Right cardiac atrium (tissue), 5 donors: ENCODE measurements at regions not wholly inside any gene's neighbourhood (a gene's known extent, or its start where the extent isn't known, plus 50 kb on each side); places are given as distances from the start of the nearest gene placed in this dataset.

Experiments used
- ATAC-seq, 2 donors: fragments of 200-7000 bp; cut with Tn5 transposase; one replicate each; pipeline versions ENCODE4 v1.8.0 to v1.9.1; 2020; ENCODE audit warnings: moderate library complexity in 2 of 2, mild to moderate bottlenecking in 1 of 2
- DNase-seq, 3 donors: peaks; one replicate each; pipeline ENCODE4 v3.0.0-alpha.2; 2020
- H3K27ac ChIP-seq: one replicate; pipeline ENCODE4 v1.5.1; 2013; ENCODE audit warnings: mild to moderate bottlenecking, low read length, control low read depth, moderate library complexity
- H3K27me3 ChIP-seq: one replicate; pipeline ENCODE4 v1.6.1; 2013; ENCODE audit not compliant: control insufficient read depth, insufficient read depth
- H3K4me1 ChIP-seq: one replicate; pipeline ENCODE4 v1.6.1; 2013; ENCODE audit warnings: low read length; ENCODE audit not compliant: control insufficient read depth, insufficient read depth
- H3K4me3 ChIP-seq: one replicate; pipeline ENCODE4 v1.5.1; 2013; ENCODE audit warnings: low read length, control low read depth
- H3K9me3 ChIP-seq: one replicate; pipeline ENCODE4 v1.6.1; 2013; ENCODE audit warnings: low read length; ENCODE audit not compliant: control insufficient read depth
- WGBS: extraction: QIAGEN DNeasy Blood & Tissue Kit; methylation state at CpG from one replicate; pipeline ENCODE4 v1.1.7; 2013; 5-methylcytosine and 5-hydroxymethylcytosine counted together
- intact Hi-C, 4 donors: fragments of 100-400 bp; cut with DNase I; formaldehyde crosslinking; loops; one replicate each; pipeline versions ENCODE4 v1.11.0 to v1.14.0; 2022 to 2023
- donor health status: healthy with polysubstance abuse.
- donor health status: DM: no; HTN: yes; CAD: no.
- donor health status: DM: no; HTN: no; CAD: no.
- donor health status: DM: no; HTN: yes; CAD: no; lungs with severe emphysema.
- donor health status: DM: yes; HTN: yes; CAD: no.

DNA sequence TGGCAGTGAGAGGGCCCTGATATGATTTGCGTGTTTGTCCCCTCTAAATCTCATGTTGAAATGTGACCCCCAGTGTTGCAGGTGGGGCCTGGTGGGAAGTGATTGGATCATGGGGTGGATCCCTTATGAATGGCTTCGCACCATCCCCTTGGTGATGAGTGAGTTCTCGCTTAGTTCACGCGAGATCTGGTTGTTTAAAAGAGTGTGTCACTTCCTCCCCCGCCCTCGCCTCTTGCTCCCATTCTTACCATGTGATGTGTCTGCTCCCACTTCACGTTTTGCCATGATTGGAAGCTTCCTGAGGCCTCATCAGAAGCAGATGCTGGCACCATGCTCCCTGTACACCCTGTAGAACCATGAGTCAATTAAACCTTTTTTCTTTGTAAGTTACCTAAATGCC lies 319.9 kb upstream of the ID2 start:
- no peak overlapping the region for H3K4me3 ChIP-seq
- intact Hi-C loops = no loop called here
- no peaks in the 10 kb centered on the region for H3K4me1 ChIP-seq
- ATAC-seq (no peak), DNase-seq (no peak)
- no peak overlapping the region for H3K27ac ChIP-seq
- WGBS = 94% methylated on average over 8 of the region's 8 CpGs
- no peaks in the 10 kb centered on the region for H3K27me3 ChIP-seq
- no peaks in the 10 kb centered on the region for H3K9me3 ChIP-seq

DNA sequence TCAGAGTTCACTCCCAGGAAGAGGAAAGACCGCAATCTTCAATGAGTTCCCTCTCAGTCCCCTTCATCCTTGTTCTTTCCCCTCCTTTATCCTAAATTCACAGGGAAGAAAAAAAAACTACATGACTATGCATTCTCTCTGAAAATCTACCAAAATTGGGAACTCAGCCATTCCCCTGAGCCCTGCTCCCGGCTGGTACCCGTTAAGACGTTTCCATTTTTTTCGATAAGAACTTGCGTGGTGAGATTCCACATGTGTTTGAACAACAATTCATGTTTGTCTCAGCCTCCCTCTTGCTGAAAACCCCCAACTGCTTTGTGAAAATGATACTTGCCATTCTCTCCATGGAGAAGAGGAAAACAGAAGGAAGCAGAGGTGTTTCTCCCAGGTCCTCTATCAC lies 318.7 kb upstream of the ID2 start:
- Histone ChIP-seq H3K27me3 (no peaks in the 10 kb centered on the region), H3K4me1 (no peaks in the 10 kb centered on the region), H3K27ac (no peak overlapping the region), H3K4me3 (no peak overlapping the region), H3K9me3 (no peaks in the 10 kb centered on the region)
- DNase-seq = no peak
- ATAC-seq = no peak
- intact Hi-C loops = no loop called here
- 64% methylated on average over 6 of the region's 6 CpGs for WGBS

GRCh38 chr2:8364668-8365067 lies 317.2 kb upstream of the ID2 start:
- H3K27me3 ChIP-seq = no peaks in the 10 kb centered on the region
- no peaks in the 10 kb centered on the region for H3K9me3 ChIP-seq
- H3K27ac ChIP-seq = no peak overlapping the region
- DNase-seq (no peak), ATAC-seq (no peak)
- H3K4me3 ChIP-seq = no peak overlapping the region
- intact Hi-C loops = no loop called here
- 98% methylated on average over 1 of the region's 1 CpG for WGBS
- no peaks in the 10 kb centered on the region for H3K4me1 ChIP-seq

DNA sequence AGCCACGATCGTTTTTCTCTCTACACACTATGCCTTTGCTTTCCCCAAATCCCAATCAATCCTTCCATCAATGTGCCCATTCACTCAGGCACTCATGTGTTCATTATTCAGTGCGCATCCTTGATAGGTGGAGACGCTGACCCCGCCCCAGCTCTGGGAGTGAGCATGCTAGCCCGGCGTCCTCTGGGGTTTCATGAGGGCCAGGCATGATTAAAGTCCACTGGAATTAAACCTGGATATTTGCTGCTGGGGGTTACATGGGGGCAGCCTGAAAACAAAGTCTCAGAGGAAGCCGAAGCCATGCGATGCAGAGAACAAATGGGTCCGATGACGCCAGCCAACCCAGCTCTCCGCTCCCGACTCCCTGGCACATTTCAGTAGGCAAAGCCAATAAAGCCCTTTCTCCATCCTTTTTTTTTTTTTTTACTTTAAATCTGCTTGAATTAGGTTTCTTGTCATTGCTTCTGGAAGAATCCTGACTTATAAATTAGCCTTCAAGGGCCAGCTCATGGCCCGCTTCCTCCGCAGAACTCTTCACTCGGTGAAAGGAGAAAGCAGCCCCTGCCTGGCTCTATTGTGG lies 316.4 kb upstream of the ID2 start:
- WGBS = 97% methylated on average over 16 of the region's 16 CpGs
- H3K4me3 ChIP-seq = no peak overlapping the region
- no peak for ATAC-seq

GRCh38 chr2:8367833-8368232 lies 314.0 kb upstream of the ID2 start:
- H3K4me1 ChIP-seq = no peaks in the 10 kb centered on the region
- H3K27me3 ChIP-seq = no peaks in the 10 kb centered on the region
- no peaks in the 10 kb centered on the region for H3K9me3 ChIP-seq
- DNase-seq = no peak
- intact Hi-C loops = no loop called here
- no peak overlapping the region for H3K4me3 ChIP-seq
- no peak overlapping the region for H3K27ac ChIP-seq
- ATAC-seq = no peak
- WGBS = 89% methylated on average over 3 of the region's 3 CpGs

More for the DNA sequence above, 316.4 kb upstream of the ID2 start:
- intact Hi-C loops = no loop called here
- no peak for DNase-seq
- no peaks in the 10 kb centered on the region for H3K4me1 ChIP-seq
- no peak overlapping the region for H3K27ac ChIP-seq
- no peaks in the 10 kb centered on the region for H3K9me3 ChIP-seq
- H3K27me3 ChIP-seq = no peaks in the 10 kb centered on the region

DNA sequence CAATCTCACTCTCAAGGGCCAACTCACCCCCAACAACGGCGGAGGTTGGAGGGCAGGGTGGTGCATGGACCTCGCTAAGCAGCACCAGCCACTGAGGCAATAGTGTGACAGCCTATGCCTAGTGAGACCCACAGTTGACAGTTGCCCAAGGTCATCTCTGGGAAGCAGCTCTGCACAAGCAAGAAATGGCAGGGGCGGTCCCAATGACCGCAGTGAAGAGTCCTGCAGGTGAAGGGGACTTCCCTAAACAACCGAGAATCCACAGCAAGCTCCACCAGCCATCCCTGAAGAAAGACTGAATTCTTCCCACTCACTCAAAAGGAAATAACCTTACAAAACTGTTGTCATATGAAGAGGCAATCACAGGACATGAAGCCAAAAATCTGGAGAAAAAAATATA lies 313.4 kb upstream of the ID2 start:
- 97% methylated on average over 6 of the region's 6 CpGs for WGBS
- H3K4me3 ChIP-seq = no peak overlapping the region
- H3K9me3 ChIP-seq = no peaks in the 10 kb centered on the region
- ATAC-seq (no peak), DNase-seq (no peak)
- H3K27me3 ChIP-seq = no peaks in the 10 kb centered on the region
- intact Hi-C loops = no loop called here
- H3K27ac ChIP-seq = no peak overlapping the region
- no peaks in the 10 kb centered on the region for H3K4me1 ChIP-seq

DNA sequence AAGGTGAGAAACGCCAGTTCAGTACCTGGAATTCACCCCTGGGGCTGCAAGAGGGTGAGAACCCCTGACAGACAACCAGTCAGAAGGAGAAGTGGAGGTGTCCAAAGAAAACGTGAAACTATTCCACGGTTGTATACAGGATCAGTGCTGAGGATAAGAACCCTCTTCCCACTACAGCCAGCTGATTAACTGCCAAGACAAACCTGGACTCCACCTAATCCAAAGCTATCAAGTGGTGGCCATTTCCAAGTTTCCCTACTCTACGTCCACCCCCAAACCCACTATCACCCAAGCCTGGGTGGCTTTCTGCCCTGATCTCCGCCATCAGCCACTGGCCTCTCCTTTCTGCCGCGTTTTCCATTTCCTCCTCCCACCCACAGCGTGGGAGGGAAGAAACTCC lies 312.3 kb upstream of the ID2 start:
- DNase-seq (no peak), ATAC-seq (peak; percentile 31 to 78)
- intact Hi-C loops = no loop called here
- Histone ChIP-seq H3K9me3 (no peaks in the 10 kb centered on the region), H3K27me3 (no peaks in the 10 kb centered on the region), H3K4me3 (no peak overlapping the region), H3K27ac (no peak overlapping the region), H3K4me1 (no peaks in the 10 kb centered on the region)
- 83% methylated on average over 8 of the region's 8 CpGs for WGBS

GRCh38 chr2:8370258-8370802 lies 311.5 kb upstream of the ID2 start:
- Histone ChIP-seq H3K27me3 (no peaks in the 10 kb centered on the region), H3K9me3 (no peaks in the 10 kb centered on the region), H3K27ac (no peak overlapping the region), H3K4me3 (no peak overlapping the region), H3K4me1 (no peaks in the 10 kb centered on the region)
- DNase-seq = no peak
- intact Hi-C loops = no loop called here
- no peak for ATAC-seq
- 41% methylated on average over 2 of the region's 2 CpGs for WGBS

DNA sequence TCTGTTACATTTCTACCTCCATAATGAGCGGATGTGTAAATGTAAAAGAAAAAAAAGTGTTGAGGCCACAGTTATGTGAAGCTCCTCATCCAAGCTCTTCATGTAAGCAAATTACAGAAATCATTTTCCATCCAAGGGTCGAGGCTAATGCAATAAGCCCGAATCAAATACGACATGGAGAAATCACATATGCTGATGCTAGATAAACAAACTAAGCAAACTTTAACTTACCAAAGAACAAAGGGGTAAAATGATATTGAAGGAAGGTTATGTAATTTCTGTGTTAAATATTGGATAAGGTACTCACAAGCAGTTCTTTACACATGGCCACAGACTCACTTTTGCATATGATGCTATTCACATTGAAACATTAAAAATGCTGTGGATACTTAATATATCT lies 310.2 kb upstream of the ID2 start:
- no peaks in the 10 kb centered on the region for H3K4me1 ChIP-seq
- no peaks in the 10 kb centered on the region for H3K27me3 ChIP-seq
- H3K9me3 ChIP-seq = no peaks in the 10 kb centered on the region
- no peak overlapping the region for H3K4me3 ChIP-seq
- no peak overlapping the region for H3K27ac ChIP-seq
- intact Hi-C loops = no loop called here
- DNase-seq (no peak), ATAC-seq (no peak)
- 90% methylated on average over 4 of the region's 4 CpGs for WGBS

DNA sequence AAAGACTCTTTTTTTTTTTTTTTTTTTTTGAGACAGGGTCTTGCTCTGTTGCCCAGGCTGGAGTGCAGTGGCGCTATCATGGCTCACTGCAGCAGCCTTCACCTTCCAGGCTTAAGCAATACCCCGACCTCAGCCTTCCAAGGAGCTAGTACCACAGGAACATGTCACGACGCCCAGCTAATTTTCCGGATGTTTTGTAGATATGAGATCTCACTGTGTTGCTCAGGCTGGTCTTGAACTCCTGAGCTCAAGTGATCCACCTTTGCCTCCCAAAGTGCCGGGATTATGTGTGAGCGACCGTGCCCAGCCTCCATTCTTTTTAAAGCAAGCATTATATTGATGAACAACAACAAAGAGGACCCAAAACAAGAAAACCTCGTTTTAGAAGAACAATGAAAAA lies 307.1 kb upstream of the ID2 start:
- no peak for ATAC-seq
- no peaks in the 10 kb centered on the region for H3K4me1 ChIP-seq
- H3K9me3 ChIP-seq = no peaks in the 10 kb centered on the region
- 95% methylated on average over 9 of the region's 9 CpGs for WGBS
- no peak for DNase-seq
- H3K4me3 ChIP-seq = no peak overlapping the region
- H3K27ac ChIP-seq = no peak overlapping the region
- intact Hi-C loops = no loop called here
- H3K27me3 ChIP-seq = no peaks in the 10 kb centered on the region

DNA sequence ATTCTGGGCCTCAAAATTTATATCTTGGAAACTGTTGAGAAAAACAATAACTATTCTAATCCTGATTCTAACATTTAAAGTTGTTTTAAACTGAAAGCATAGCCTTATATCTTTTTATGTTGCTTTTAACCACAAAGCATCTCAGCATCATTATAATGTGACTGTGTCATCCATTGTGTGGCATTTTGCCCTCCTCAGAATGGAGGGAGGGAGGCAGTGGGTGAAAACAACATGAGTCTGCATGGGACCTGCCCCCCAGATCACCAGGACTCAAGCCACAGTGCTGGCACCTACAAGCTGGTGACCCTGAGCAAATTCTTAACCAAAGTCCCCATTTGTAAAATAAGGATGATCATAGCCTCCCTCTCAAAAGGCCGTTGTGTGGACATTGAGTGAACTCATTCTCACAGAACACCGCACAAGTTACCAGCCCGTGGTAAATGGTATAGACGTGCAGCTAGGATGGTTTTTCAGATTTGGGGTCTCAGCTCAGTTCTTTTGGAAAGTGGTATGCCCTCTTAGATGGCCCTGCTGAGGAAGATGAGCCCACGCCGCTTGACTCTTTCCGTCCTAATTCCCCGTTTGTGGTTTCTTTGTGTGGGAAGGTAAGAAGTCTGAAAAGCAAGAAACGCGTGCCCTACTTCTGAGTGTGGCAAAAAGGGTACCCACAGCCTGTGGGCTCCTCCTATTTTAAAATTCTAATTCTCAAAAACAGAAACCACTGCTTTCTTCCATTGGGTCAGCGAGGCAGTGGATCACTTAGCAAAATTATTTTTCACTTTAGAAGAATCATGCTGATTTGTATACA lies 305.0 kb upstream of the ID2 start:
- ATAC-seq = no peak
- peaks cover 4% of the 10 kb centered on the region for H3K4me1 ChIP-seq
- intact Hi-C loops = no loop called here
- H3K27ac ChIP-seq = no peak overlapping the region
- H3K9me3 ChIP-seq = no peaks in the 10 kb centered on the region
- 94% methylated on average over 11 of the region's 11 CpGs for WGBS
- H3K4me3 ChIP-seq = no peak overlapping the region
- H3K27me3 ChIP-seq = no peaks in the 10 kb centered on the region
- DNase-seq = no peak
